GM12875 (cell line): ENCODE measurements at regions not wholly inside any gene's neighbourhood (a gene's known extent, or its start where the extent isn't known, plus 50 kb on each side); places are given as distances from the start of the nearest gene placed in this dataset.

Experiments used
- H3K4me3 ChIP-seq: one replicate; pipeline ENCODE4 v1.5.1; 2011; ENCODE audit warnings: low read depth, low read length, control low read depth
- CTCF ChIP-seq: IDR thresholded peaks from 2 replicates; pipeline ENCODE4 v1.5.1; 2011; ENCODE audit warnings: low read depth, mild to moderate bottlenecking, control low read depth, inconsistent platforms, low read length, moderate library complexity, borderline replicate concordance; ENCODE audit not compliant: insufficient read depth

GRCh38 chr5:61931236-61931635 lies 374.8 kb upstream of the KIF2A start:
- no peak overlapping the region for H3K4me3 ChIP-seq

GRCh38 chr5:61933787-61934626 lies 372.0 kb upstream of the KIF2A start:
- peak; percentile 48; the same call in 1 of the 2 replicates for TF ChIP-seq CTCF
- H3K4me3 ChIP-seq, result no peak overlapping the region

More at GRCh38 chr5:61931236-61931635, 374.8 kb upstream of the KIF2A start:
- TF ChIP-seq CTCF, result no peak

GRCh38 chr5:61941637-61942036 lies 364.4 kb upstream of the KIF2A start:
- no peak for TF ChIP-seq CTCF
- H3K4me3 ChIP-seq, result no peak overlapping the region

GRCh38 chr5:61942462-61943049 lies 363.4 kb upstream of the KIF2A start:
- H3K4me3 ChIP-seq, result no peak overlapping the region
- no peak for TF ChIP-seq CTCF

GRCh38 chr5:61943713-61944112 lies 362.3 kb upstream of the KIF2A start:
- no peak for TF ChIP-seq CTCF
- H3K4me3 ChIP-seq, result no peak overlapping the region

GRCh38 chr5:61948151-61948550 lies 357.9 kb upstream of the KIF2A start:
- no peak for TF ChIP-seq CTCF
- no peak overlapping the region for H3K4me3 ChIP-seq

GRCh38 chr5:61949054-61949678 lies 356.8 kb upstream of the KIF2A start:
- no peak overlapping the region for H3K4me3 ChIP-seq
- TF ChIP-seq CTCF, result no peak
